Fibroblast of upper back skin (primary cell): ENCODE measurements at regions not wholly inside any gene's neighbourhood (a gene's known extent, or its start where the extent isn't known, plus 50 kb on each side); places are given as distances from the start of the nearest gene placed in this dataset.
A peak's percentile ranks its signal among the peaks of the same experiment; 100 is the strongest.

Source experiments
- DNase-seq: peaks from one replicate; pipeline ENCODE4 v3.0.0-alpha.2; 2013

DNA sequence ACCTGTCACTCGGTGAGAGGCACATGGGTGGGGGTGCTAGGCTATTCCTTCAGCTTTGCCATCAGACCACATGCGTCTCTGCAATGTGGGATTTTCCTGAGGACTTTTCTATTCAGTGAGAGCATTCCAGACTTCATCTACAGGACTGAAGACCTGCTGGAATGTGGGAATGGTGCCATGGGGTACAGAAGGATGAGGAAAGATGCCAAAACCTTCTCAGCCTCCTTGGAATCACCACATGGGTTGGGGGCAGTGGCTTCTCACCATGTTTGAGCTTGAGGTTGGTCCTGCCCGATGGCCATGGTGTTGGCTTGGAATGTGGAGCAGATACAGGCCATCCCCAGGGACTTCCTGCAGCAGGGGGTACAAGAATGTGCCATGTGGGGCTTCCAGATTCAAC lies 80.9 kb upstream of the KLF13 start:
- peak; percentile 25 for DNase-seq

GRCh38 chr15:31247404-31247803 lies 79.2 kb upstream of the KLF13 start:
- DNase-seq = no peak

DNA sequence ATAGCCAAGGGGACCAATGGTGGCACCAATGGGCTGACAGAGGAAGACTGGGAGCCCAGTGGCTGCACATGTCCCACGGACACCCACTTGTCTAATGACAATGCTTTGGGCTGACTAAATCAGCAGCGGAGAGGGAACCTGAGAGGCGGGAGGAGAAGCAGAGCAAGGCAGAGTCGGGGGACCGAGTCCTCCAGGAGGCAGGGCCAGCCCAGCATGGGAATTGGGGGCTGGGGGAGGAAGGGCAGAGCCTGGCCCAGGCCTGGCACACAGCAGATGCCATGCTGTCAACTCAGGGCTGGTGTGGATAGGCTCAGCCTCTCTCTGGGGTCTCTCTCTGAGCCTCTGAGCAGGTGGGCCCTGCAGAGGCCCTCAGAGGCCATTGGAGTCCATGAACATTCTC lies 78.4 kb upstream of the KLF13 start:
- DNase-seq = no peak

- DNase-seq = no peak
Measured at GRCh38 chr15:31248951-31249350, 77.7 kb upstream of the KLF13 start.

DNA sequence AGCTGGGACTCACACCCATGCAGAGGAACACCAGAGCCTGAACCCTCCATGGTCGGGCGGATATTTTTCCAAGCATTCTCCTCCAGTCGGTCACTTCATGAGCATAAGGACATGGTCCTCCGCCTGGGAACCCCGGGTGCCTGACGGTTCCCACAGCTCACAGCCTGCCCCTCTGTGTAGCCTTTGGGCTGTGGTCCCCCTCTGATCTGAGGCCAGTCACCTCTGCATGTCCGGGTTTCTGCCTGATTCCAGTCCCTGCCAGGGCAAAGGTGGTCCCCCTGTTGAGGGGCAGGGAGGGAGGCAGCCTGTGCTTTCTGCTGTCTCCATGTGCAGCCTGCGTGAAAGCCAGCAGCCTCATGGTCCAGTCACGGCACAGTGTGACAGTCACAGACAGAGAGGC lies 76.6 kb upstream of the KLF13 start:
- no peak for DNase-seq

DNA sequence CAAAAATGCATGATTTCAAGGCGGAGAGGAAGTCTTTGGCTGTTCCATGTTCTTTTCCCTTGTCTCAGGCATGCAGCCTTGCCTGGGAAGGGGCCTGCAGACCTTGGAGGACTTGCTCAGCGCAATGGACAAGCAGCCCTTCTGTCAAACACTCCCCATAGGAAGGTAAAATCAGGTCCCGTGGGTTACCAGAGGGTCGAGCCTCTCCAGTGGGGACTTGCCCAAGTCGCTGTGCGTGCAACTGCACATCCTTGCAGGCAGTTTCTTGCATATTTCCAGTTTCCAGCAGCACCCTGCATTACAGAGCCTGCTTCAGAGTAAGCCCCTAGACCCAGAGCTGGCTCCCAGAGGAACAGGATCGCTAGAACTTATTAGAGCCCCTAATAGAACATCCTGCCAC lies 75.5 kb upstream of the KLF13 start:
- DNase-seq = no peak

DNA sequence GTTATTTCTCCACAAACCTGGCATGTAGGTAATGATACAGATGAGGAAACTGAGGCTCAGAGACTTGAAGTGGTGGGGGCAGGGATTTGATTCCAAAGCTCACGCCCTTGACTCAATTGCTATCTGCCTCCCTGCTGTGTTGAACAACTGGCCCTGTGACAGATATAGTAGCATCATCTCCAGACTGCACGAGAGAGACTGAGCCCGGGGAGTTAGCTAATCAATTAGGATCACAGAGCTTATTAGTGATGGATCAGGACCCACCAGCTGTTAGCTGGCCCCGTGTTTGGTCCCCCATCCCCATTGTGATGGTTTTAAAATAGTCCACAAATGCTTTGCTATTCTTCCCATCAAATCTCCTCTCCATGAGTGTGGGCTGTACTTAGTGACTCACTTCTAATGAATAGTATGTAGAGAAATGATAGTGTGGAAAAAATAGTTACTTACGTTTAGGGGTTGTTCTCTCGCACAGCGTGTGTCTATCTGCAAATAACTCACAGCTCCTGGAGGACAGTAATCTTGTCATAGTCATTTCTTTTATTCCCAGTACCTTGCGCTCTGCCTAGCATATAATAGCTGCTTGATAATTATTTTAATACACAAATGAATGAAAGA lies 74.4 kb upstream of the KLF13 start:
- no peak for DNase-seq

- peak; percentile 47 for DNase-seq
Measured at GRCh38 chr15:31254431-31255175, 72.0 kb upstream of the KLF13 start.

GRCh38 chr15:31255176-31255510 lies 71.5 kb upstream of the KLF13 start:
- DNase-seq = no peak

DNA sequence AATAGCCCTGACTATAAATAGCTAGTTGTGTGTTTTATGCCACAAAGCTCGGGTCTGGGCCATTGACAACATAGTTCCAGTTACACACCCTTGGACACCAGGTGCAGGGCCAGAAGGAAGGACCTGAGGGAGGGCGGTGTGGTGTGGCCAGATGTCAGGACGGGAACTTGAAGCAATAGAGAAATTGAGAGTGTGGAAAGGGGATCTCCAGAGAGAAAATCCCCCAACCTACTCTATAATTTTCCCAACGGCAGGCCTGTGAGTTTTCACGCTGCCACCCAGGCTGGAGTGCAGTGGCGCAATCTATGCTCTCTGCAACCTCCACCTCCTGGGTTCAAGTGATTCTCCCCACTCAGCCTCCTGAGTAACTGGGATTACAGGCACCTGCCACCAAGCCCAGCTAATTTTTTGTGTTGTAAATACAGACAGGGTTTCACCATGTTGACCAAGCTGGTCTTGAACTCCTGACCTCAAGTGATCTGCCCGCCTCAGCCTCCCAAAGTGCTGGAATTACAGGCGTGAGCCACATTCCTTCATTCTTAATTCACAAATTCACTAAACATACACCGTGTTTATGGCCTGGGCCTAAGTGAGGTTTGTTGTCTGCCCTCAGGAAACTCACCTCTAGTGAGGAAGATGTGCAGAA lies 70.8 kb upstream of the KLF13 start:
- no peak for DNase-seq

- DNase-seq = no peak
Measured at GRCh38 chr15:31256378-31257265, 70.0 kb upstream of the KLF13 start.

GRCh38 chr15:31257286-31257685 lies 69.3 kb upstream of the KLF13 start:
- DNase-seq = no peak

GRCh38 chr15:31258260-31258659 lies 68.4 kb upstream of the KLF13 start:
- DNase-seq = no peak

DNA sequence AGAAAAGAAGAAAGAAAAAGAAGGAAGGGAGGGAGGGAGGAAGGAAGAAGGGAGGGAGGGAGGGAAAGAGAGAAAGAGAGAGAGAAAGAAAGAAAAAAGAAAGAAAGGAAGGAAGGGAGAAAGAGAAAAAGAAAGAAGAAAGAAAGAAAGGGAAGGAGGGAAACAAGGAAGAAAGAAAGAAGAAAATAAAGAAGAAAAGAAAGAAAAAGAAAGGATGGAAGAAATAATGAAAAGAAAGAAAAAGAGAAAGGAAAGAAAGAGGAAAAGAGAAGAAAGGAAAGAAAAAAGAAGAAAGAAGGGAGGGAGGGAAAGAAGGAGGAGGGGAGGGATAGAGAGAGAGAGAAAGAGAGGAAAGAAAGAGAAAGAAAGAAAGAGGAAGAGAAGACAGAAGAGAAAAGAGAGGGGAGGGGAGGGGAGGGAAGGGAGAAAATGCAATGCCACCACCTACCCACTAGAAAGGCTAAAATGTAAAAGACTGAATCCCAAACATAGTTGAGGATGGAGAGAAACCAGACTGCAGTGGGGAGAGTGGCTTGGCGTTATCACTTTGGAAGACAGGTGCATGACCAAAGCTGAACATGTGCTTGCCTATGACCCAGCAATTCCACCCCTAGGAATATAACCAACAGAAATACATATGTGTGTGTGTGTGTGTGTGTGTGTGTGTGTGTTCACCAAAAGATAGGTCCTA lies 66.9 kb upstream of the KLF13 start:
- no peak for DNase-seq

GRCh38 chr15:31260646-31261265 lies 65.9 kb upstream of the KLF13 start:
- DNase-seq = no peak

DNA sequence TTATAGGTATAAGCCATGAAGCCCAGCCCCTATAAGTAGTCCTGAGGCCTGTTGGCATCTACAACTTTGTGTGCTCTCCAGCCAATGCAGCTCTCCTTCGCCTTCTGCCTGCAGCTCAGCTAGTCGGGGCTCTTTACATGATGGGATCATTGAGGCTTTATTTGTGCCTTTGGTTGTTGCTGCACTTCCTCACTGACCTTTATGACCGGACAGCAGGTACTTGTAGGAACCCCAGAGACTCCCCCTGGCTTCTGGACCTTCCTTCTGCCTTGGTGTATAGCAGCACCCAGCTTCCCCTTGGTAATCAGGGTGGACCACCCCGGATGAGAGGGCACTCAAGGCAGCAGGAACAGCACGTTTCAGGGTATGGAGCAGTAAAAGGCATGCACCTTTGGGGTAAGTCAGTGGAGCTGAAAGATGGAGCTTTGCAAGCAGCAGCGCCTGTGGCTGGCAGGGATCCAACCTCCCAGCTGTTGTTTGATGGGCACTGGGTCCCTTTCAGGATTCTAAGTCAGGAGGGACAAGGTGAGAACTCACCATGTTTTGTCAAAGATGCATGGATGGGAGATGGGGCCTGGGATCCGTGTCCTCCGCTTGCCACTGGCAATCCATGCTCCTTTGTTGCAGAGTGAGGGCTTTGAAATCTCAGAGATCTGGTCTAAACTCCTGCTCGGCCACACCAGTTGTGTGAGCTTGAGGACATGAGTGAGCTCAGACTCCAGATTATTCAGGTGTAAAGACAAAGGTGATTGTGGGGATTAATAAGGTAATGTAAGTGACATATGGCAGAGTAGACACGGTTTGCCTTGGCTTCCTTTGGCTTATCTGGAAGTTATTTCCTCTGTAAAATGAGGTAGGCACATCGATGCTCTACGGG lies 65.1 kb upstream of the KLF13 start:
- DNase-seq = no peak

GRCh38 chr15:31262143-31262530 lies 64.5 kb upstream of the KLF13 start:
- no peak for DNase-seq

DNA sequence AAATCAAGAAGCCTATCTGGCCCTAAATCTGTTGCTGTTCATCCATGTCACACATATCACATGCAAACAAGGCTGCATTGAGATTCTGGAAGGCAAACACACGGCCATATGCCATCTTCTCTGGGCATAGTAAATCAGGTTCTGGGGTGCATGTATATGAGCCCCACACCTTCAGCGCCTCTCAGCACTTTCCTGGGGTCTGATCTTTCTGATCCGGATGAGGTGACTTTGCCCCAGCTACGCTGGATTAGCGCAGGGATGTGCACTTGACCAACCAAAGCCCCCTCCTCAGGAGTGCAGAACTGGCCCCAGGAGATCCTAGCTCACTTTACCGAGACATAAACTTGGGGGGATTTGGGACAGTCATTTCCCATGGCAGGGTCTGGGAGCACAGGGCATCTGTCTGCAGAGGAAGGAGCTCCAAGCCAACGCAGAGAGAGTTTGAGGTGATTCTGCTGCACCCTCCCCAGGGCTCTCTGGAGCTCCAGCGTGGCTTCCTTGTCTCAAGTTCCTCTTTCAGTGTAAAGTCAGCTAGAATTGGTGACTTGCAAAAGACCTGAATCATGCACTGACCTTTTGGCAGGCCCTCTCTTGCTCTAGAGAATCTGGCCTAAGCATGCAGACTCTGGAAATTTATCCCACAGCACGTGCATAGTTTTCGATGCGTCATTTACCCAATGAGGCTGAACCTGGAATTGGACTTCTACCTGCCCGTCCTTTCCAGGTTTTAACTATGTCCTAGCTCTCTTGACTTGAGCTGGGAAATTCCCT lies 63.5 kb upstream of the KLF13 start:
- peak; percentile 16 for DNase-seq

DNA sequence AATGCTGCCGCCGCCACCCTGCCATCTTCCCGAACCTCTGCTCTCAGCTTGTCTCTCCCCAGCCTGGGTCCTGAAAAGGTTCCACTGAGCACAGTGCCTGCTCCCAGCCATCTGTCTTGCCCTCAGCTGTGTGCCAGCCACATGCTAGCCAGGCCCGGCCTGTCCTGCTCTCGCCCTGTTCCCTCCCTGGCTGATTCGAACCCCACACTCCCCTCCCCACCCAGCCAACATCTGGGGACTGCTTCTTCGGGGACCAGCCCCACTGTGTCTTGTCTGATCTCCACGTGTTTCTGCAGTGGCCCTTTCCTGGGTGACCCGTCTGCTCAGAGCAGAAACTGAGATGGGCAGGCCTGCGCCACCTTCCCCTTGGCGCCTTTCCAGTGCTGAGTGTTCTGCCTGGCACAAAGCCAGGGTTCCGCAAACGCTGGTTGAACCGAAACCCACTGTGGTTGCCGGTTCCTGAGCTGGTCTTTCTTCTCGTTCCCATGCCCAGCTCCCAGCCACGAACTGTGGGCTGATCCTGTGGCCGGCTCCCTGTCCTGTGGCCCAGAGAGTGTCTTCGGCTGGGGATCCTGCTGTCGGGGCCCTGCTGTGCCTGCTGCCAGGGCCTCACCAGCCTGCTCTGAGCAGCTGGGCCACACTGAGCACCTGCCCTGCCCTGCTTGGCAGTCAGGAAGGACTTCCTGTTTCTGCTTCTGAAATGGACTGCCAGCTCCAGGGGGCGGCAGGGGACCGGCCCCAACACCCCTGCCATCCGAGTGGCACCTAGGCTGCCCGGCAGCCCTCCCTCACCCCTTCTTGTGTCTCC lies 62.7 kb upstream of the KLF13 start:
- DNase-seq = no peak
